NOMO-1 treated with dmso at 0.1 percent for 144 hours (cell line): ENCODE measurements at regions not wholly inside any gene's neighbourhood (a gene's known extent, or its start where the extent isn't known, plus 50 kb on each side); places are given as distances from the start of the nearest gene placed in this dataset.
A peak's percentile ranks its signal among the peaks of the same experiment; 100 is the strongest.
"Not testable (repeated sequence)": the region's sequence is repeated elsewhere in the genome, so short reads cannot be mapped to it uniquely, and the experiment has no call there.

Experiments used
- DNase-seq: peaks from one replicate; lab custom pipeline; 2025; ENCODE audit not compliant: unreplicated experiment; lab: John Stamatoyannopoulos, UW

GRCh38 chr4:15162465-15163283, 160.4 kb downstream of the CPEB2 start:
- DNase-seq = peak; percentile 20

GRCh38 chr4:15163284-15163645, 161.0 kb downstream of the CPEB2 start:
- DNase-seq = no peak

- DNase-seq = no peak
These were observed 162.3 kb downstream of the CPEB2 start for GRCh38 chr4:15164571-15164970.

GRCh38 chr4:15167743-15168142, 165.5 kb downstream of the CPEB2 start:
- no peak for DNase-seq

GRCh38 chr4:15168759-15169158, 166.5 kb downstream of the CPEB2 start:
- DNase-seq = no peak

GRCh38 chr4:15171725-15172124, 169.4 kb downstream of the CPEB2 start:
- no peak for DNase-seq

- DNase-seq = no peak
These were observed 171.0 kb downstream of the CPEB2 start for GRCh38 chr4:15173251-15173650.

- DNase-seq = not testable (repeated sequence)
These were observed 171.9 kb downstream of the CPEB2 start for GRCh38 chr4:15174168-15174567.

GRCh38 chr4:15179842-15180241, 177.6 kb downstream of the CPEB2 start:
- not testable (repeated sequence) for DNase-seq

- no peak for DNase-seq
These were observed 180.4 kb downstream of the CPEB2 start for GRCh38 chr4:15182600-15183220.

GRCh38 chr4:15186149-15186548, 183.9 kb downstream of the CPEB2 start:
- DNase-seq = no peak

GRCh38 chr4:15186806-15187205, 184.5 kb downstream of the CPEB2 start:
- no peak for DNase-seq

GRCh38 chr4:15188605-15189539, 186.6 kb downstream of the CPEB2 start:
- DNase-seq = peak; percentile 47

- DNase-seq = no peak
These were observed 192.2 kb downstream of the CPEB2 start for GRCh38 chr4:15194520-15194919.

GRCh38 chr4:15197005-15197404, 194.7 kb downstream of the CPEB2 start:
- no peak for DNase-seq

- no peak for DNase-seq
These were observed 195.9 kb downstream of the CPEB2 start for GRCh38 chr4:15198070-15198727.

- no peak for DNase-seq
These were observed 199.5 kb downstream of the CPEB2 start for GRCh38 chr4:15201782-15202181.

GRCh38 chr4:15202481-15202880, 200.2 kb downstream of the CPEB2 start:
- DNase-seq = no peak

GRCh38 chr4:15206526-15206925, 204.2 kb downstream of the CPEB2 start:
- DNase-seq = not testable (repeated sequence)

GRCh38 chr4:15213302-15213970, 211.2 kb downstream of the CPEB2 start:
- DNase-seq = no peak
